Activated CD4-positive, CD25-positive, alpha-beta regulatory T cell treated with anti-CD3 and anti-CD28 coated beads, Interleukin-2, amount 50 U/mL, for 24 hours (primary cell): ENCODE measurements at regions not wholly inside any gene's neighbourhood (a gene's known extent, or its start where the extent isn't known, plus 50 kb on each side); places are given as distances from the start of the nearest gene placed in this dataset.
"Not testable (repeated sequence)": the region's sequence is repeated elsewhere in the genome, so short reads cannot be mapped to it uniquely, and the experiment has no call there.

Experiments
- ATAC-seq, 2 donors: fragments of 150-1000 bp; cut with Tn5 transposase; one replicate each; pipeline ENCODE4 v1.10.0; 2021; ENCODE audit warnings: mild to moderate bottlenecking in 1 of 2, moderate library complexity in 1 of 2

DNA sequence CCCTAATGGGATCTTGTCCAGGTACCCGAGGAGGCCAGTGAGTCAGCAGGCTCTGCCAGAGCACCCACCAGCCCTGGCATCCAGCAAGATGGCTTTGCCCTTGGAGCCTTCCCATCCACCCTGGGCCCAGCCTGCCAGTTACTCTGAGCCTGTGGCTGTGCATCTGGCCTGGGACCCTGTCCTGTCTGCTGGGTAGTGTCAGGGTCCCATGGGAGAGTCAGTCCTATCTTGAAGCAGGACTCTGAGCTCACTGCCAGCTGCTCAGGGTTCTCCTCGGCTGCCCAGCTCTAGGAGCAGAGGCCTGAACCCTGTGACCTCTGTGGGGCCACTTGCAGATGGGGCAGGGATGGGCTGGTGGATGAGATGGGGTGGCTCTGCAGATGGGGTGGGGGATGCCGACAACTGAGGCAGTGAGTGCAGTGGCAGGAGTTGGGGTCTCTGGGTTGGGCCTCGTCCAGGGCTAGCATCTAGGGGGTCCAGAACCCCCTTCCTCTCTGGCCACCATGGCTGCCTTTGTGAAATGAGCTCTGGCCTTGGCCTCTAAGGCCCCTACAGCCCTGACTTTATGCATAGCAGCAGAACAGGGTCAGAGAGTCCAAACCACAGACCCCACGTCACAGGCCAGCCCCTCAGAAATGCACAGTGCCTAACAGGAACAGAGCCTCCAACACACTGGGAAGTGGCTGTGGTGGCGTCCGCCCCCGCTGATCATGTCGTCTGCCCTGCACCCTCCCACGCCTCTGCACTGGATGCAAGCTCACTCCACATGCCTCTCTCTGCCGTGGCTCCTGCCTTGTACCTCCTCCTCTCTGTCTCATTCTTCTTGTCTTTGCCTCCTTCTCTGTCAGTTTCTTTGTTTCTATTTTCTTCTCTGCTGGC is 88.1 kb upstream of the RET start:
- ATAC-seq, result no peak

DNA sequence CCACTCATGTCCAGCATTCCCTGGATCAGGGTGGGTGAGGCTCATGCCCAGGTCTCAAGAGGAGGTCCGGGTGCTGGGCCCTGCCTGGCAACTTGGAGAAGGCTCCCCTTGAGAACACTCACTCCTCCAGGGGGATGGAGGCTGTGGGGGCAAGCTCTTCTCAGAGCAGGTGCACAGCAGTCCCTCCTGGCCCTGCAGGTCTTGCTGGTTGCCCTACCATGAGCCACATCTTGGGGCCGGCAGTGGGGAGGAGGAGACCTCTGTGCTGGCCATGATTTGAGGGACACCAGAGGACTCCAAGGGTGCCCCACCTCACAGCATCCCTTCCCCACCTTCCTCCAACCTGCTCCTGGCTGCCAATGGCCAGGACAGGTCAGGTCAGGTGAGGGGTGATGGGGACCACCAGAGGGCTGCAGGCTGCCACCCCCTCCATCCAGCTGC is 87.4 kb upstream of the RET start:
- ATAC-seq, result no peak

DNA sequence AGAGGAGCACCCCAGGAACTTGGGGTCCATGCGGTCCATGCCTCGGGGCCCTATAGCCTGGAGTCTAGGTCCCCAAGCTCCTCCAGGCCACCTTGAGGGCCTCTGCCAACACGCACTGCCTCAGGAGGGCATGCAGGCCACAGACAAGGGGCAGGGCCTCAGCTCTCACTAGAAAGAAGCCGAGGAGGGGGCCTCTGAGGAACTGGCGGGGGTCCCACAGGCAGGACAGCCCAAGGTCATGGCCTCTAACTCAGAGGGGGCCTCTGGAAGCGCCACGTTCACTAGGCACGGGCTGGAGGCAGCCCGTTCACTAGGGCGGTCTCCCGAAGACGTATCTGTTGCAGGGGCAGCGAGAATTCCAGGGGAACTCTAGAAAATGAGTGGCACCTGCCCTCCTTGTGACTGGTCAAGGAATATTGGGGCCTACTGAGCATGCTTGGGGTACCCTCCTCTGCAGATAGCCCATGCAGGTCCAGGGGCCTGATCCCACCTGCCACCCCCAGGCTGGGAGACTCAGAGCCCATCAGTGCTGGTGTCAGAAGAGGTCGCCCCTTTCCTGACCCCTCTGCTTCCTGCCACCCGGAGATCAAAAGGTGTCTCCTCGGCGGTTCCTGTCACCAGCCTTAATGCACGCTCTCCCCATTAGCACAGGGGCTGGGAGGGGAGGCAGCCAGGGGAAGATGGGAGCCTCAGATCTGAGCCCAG is 86.7 kb upstream of the RET start:
- ATAC-seq, result no peak

DNA sequence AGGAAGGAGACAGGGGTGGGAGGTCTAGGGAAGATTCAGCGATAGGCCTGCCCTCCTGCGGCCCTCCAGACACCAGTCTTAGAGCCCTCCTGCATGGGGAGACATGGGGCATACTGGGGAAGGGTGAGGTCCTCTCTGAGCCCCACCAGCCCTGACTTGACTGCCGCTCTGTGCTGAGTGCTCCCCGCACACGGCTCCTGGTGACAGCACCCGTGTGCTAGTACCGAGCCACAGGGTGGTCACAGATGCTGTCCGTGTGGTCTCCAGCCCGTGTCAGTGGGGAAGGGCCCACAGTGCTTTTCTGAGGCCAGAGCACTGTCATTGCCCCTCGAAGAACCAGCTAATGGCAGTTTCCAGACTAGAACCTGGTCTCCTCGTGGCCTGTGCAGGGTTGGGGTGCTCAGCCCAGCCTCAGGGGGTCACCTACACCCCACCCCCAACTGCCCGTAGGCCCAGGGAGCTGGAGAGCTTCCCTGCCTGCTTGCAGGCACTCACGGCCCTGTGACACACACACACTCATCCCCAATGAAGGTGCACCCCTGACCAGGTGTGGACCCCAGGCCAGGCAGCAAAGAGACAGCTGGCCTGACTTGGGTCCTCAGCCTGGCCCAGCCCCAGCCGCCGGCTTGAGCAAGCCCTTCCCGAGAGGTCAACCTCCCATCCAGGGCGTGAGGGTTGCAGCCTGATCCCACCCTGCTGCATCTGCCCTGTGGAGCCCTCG is 86.0 kb upstream of the RET start:
- ATAC-seq, result no peak

DNA sequence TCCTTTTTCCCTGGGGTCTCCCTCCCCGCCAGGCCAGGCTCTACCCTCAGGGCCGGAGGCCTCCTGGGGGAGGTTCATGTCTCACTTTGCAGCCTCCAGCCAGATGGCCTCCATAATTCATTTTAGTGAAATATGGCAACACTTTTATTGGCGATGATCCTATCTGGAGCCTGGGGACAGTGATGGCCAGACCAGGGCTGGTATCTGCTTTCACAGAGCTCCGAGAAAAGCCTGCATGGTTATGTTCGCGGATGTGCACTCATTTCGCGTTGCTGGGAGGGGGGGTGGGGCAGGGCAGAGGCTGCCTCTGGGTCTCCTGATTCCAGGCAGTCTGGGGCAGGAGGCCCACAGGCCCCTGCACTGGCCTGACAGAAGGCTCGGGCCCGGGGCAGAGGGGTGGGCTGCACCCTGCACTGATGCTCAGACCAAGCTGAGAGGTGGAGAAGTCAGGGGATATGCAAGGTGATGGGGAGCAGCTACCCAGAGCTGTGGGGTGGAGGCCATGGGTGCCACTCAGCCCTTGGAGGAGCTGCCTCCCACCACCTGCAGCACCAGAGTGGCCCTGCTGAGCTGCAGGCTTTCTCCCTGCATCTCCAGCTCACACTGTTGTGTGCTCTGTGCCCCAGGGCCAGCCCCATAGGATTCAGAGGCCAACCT is 85.3 kb upstream of the RET start:
- ATAC-seq, result no peak

DNA sequence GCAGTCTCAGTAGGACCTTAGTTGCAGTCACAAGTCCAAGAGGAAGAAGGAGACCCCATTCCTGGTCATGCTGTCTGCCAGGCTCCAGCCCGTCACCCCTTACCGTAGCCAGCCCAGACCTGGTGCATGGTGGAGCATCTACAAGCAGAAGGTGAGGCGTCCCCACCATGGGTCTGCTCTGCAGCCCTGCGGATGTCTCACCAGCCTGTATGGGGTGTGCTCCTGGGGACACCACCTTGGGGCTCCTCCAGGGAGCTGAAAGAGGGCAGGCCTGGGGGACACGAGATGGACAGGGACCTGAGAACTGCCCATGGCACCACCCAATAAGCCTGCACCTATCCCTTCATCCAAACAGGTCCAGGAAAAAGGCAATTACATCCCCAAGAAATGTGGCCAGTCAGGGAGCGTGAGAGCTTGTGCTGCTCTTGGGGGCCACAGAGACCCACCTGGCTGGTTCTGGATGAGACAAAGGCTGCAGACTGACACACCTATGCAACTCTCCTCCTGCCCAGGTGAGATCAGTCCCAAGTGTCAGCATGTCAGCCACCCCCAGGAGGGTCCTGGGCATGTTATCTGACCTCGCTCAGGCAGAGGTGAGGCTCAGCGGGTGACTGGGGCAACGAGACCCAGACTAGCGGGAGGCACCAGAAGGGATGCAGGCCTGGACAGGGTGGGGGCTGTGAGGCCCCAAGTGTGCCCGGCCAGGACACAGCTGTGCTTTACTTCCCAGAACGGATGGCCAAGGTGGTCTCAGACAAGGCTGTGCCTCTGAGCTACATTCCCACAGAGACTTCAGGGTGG is 84.5 kb upstream of the RET start:
- ATAC-seq, result no peak

DNA sequence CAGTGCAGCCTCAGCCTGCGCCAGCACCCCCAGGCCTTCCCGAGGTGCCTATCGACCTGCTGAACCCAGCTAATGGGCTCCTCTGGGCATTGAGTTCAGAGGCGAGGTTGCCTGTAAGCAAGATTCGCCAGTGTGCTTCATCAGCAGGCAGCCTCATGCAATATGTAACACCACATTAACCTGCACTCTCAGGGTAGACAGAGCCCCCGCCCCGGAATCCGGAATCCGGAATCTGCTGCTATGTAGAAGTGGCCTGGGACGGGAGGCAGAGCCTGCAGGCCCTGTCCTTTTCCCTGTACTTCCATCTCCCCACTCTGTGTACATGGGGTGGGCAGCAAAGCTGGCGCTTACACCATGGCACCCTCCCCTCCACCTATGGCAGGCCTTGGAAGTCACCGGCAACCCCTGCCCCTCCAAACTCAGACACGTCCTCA is 83.9 kb upstream of the RET start:
- ATAC-seq, result no peak

DNA sequence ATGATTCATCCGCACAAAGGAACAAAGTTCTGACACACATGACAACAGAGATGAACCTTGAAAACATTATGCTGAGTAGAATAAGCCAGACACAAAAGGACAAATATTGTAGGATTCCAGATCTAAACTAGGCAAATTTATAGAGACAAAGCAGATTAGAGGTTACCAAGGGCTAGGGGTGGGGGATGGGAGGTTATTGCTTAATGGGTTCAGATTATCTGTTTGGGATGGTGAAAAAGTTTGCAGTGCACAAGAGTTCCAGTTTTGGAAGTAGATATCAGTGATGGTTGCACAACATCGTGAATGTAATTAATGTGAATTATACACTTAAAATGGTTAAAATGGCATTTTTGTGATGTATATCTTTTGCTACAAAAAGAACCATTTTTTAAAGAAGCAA is 82.0 kb upstream of the RET start:
- ATAC-seq, result not testable (repeated sequence)

DNA sequence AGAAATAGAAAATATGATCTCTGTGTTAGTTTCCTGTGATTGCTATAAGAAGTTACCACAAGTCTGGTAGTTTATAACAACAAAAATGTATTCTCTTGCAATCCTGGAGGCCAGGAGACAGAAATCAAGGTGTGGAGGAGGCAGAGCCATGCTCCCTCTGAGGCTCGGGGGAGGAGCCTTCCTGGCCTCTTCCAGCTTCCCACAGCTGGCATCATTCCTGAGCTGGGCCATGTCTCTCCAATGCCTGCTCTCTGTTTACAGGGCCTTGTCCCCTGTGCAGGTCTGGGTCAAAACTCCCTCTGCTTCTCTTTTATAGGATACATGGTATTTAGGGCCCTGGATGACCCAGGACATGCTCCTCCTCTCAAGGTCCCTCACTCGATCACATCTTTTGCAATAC is 81.3 kb upstream of the RET start:
- no peak for ATAC-seq

DNA sequence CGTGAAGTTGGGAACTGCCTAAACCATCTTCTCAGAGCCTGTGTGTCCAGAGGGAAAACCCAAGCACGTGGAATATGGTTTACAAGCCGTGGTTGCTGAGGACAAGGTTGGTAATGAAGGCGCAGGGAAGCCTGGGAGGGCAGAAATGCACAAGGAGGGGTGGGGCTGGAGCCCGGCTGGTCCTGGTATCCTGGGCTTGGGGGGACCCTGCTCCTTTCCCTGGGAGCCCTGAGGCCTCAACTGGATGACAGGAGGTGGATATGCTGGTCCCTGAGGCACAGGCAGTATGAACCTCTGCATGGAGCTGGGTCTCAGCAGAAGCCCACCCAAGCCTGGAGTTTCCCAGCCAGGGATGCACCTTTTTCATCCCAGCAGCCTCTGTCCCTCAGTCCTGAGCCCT is 80.3 kb upstream of the RET start:
- no peak for ATAC-seq

DNA sequence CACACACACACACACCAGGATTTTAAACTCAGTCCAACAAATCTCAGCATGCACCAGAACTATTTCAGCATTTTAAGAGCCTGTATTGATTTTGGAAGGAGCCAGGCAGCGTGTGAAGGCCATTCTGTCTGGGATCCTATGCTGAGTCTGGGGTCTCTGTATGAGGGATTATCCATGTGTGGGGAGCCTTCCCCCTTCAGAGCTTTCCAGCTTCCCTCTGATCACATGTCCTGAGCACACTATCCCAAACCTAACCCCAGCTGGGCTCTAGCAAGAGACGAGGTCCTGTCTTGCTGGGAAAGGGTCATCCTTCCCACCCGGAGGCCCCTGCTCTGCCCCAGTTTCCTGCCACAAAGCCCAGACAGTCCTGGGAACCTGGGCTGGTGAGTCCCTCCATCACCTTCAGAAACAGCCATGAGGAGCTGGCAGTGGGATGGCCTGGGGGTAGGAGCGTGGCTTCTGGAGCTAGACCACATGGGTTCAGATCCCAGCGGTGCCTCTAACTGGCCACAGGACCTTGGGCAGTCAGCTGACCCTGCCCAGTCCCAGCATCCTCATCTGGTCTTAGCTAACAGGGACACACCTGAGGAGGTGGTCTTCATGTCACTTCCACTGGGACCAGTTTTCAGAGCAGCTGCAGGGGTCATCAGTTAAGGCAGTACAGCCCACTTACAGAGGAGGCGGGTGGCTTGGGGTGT is 79.6 kb upstream of the RET start:
- ATAC-seq, result no peak

DNA sequence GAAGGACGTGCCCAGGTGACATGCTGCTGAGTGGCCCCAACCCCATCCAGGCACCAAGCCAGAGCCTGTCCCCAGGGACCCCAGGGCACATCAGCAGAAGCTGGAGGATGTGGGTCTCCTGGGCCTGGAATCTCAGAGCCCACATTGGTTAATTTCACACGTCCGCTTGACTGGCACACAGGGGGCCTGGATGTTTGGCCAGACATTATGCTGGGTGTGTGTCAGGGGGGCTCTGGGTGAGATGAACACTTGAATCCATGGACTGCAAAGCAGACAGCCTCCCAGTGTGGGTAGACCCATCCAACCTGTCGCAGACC is 79.1 kb upstream of the RET start:
- ATAC-seq, result no peak

DNA sequence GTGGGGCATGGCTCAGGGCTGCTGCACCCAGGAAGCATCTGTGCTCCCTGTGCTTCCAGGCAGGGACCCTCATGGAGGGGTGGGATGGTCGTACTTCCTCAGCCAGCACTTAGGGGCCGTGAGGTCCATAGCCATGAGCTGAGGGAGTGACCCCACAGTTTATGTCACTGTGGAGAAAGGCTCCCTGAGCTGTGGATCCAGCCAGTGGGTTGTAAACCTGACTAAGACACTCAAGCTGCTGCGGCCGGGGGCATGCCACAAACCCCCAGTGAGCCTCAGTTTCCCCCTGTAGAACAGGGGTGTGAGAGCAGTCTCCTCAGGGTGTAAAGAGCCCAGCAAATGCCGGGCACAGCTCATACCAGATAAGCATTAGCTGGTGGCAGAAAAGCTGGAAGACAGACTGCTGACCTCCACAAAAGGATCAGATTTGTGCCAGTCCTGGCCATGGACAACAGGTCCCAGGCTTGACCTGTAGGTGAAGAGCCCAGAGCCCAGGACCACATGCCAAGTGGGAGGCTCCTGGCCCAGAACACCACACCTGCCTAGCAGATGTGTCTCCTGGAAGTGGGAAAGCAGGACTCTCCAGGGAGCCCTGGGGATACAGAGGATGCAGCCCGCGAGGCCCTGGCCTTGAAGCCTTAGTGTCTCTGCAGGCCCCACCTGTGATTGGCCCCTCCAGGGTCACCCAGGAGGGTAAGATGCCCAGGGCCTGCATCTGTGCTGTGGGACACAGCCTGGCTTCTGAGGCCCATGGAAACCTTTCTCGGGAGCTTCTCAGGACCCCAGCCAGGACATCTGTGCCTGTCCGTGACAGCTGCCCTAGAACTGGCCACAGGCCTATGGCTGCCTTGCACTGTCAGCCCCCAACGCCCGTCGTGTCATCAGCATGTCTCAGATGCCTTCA is 78.1 kb upstream of the RET start:
- ATAC-seq, result no peak

DNA sequence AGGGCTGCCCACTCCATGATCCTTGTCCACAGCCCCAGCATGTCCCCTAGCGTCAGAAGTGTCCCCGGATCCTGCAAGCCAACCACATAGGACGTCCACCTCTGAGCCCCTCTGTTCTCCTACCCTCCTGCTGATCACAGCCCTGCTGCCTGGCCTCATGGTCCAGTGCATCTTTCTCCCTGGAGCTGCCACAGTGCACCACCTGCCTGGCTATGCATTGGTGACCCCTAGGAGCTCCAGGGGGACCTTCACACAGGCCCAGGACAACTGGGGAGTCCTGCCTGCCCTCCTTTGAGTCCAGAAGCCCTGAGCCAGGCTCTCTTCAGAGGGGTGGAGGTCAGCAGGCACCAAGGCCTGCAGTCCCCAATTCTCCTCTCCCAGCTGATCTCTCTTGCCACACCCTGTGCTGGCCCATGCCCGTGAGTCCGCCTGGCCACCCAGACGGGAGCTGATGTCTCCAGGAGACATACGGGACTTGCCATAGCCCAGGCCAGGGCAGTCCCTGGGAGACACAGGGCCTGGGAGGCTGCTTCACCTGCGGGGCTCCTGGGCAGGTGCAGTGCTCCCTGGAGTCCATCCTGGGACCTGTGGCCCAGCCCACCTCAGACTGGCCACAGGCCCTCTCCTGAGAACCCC is 77.4 kb upstream of the RET start:
- no peak for ATAC-seq

DNA sequence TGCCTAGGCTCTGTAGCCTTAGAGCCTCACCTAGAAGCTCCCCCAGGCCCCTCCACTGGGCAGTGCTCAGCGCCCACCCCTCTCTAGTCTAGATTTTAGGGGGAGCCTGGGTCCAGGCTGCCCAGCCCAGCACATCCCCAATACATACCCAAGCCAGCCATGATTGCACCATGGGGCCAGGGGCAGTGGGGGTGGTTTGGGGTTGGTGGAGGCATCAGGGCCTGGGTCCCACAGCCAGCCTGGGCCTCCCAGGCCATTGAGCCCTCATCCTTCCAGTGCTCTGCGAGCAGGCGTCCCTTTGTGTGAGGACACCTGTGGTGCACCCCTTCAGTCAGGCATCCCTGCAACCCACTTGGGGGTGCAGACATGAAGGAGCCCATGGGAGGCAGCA is 76.9 kb upstream of the RET start:
- no peak for ATAC-seq

DNA sequence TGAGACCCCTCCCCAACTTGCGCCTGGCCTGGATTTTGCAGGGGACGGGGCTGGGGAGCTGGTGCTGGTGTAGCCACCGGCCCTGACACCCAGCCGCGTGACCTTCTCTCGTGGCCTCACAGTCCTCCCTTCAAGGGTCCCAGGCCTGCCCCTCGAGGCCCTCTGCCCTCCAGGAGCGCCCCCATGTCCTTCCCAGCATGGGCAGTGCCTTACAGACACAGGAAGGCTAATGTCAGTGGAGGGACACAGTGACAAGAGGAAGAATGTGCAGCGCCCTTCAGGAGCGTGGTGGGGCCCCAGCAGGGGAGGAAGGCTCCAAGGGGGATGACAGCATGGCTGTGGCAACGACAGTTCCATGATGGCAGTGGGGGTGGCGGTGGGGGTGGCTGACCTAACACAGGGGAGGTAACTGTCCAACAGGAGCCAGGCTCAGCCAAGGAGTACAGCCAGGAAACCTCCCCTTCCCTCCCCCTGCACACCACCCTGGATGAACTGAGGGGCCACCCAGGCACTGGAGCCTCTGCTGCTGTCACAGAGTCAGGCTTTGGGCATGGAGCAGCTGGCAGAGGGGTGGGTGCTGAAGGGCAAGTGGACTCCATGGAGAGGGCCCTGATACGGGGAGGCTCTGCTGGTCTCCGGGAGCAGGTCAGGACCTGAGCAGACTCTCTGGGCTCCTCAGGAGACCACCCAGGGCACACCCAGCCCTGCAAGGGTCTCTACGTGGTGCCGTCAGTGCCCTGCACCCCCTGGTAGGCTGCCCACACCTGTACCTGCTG is 76.0 kb upstream of the RET start:
- ATAC-seq, result no peak

DNA sequence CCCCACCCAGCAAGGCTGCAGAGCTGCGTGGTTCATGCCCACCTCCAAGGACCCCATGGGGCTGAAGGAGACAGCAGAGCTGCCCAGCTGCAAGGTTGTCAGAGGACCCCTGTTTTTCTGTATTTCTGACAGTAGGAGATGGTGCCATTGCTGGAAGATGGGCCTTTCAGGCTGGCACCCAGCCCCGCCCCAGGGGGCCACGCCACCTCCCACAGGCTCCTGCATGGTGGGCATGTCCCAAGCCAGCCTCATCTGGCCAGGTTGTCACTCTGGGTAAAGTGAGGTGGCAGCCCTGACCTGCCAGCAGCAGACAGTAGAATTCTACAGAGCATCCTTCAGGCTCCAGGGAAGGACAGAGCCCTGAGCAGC is 75.5 kb upstream of the RET start:
- ATAC-seq, result no peak

DNA sequence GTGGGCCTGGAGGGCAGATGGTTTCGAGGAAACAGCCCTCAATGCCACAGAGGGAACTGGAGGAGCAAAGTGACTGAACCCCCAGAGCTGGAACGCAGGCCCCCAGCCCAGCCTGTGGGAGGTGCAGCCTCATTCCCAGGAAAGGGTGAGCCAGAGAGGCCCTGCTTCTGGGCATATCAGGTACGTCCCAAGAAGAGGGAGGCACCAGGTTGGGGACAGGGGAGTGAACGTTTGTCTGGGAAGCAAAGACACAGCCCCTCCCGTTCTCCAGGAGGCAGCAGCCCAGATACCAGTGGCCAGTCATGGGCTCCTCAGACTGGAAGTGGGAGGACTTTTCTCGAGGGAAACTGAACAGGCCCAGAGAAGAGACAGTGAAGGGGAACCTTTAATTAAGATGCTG is 74.3 kb upstream of the RET start:
- ATAC-seq, result no peak

DNA sequence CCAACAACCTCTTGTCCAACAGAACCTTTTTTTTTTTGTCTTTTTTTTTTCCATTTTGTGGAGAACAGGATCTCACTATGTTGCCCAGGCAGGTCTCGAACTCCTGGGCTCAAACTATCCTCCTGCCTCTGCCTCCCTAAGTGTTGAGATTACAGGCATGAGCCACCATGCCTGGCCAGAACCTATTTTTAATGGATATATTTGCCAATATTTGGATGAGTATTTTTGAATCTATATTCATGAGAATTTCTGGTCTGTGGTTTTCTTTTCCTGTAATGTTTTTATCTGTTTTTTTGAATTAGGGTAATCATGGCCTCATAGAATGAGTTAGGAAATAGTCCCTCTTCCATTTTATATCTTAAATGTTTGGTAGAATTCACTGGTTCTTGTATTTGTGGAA is 70.4 kb upstream of the RET start:
- ATAC-seq, result no peak
